ENCODE measurements at regions not wholly inside any gene's neighbourhood (a gene's known extent, or its start where the extent isn't known, plus 50 kb on each side); places are given as distances from the start of the nearest gene placed in this dataset.

DNA sequence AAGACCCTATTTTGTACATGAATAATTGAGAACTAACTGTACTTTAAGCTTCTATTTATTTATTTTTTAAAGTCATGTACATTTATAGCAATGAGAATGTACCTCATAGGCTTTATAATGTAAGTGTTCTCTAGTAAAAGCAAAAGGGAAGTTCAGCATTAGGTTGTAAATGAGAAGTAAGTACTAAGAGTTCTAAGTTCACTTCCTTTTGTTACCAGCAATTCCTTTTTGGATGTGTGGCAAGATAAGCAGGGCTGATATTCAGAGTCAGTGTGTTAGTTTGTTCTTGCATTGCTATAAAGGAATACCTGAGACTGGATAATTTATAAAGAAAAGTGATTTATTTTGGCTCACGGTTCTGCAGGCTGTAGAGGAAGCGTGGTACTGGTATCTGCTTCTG is 54.0 kb upstream of the CCN2 start:
- no peaks in the 10 kb centered on the region for H3K79me2 ChIP-seq (ENCODE audit: control insufficient read depth, insufficient read depth, low read length)
- H4K20me1 ChIP-seq (ENCODE audit: control insufficient read depth, extremely low read depth, insufficient read depth, low read length), result no peaks in the 10 kb centered on the region
- dilution Hi-C loops (cut with MboI; ENCODE audit: extremely low pct_ligation_motif_present, low sequenced_read_pairs), result no loop called here
- no peak overlapping the region for H3K4me3 ChIP-seq (ENCODE audit: control insufficient read depth in 2 of 3, extremely low read depth in 1 of 3, insufficient read depth in 2 of 3, low read depth in 1 of 3, low read length in 3 of 3)
- no peak overlapping the region for H2AFZ ChIP-seq (ENCODE audit: control insufficient read depth, low read length)
- TF ChIP-seq, protein P1, sequence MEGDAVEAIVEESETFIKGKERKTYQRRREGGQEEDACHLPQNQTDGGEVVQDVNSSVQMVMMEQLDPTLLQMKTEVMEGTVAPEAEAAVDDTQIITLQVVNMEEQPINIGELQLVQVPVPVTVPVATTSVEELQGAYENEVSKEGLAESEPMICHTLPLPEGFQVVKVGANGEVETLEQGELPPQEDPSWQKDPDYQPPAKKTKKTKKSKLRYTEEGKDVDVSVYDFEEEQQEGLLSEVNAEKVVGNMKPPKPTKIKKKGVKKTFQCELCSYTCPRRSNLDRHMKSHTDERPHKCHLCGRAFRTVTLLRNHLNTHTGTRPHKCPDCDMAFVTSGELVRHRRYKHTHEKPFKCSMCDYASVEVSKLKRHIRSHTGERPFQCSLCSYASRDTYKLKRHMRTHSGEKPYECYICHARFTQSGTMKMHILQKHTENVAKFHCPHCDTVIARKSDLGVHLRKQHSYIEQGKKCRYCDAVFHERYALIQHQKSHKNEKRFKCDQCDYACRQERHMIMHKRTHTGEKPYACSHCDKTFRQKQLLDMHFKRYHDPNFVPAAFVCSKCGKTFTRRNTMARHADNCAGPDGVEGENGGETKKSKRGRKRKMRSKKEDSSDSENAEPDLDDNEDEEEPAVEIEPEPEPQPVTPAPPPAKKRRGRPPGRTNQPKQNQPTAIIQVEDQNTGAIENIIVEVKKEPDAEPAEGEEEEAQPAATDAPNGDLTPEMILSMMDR (optimal IDR thresholded peaks at IDR 0.05 in 1 of 3, IDR thresholded peaks at IDR 0.05 in 1 of 3, conservative IDR thresholded peaks at IDR 0.05 in 1 of 3; ENCODE audit: extremely low read depth in 1 of 3, insufficient read depth in 2 of 3, low read length in 3 of 3), result no peak
- no peak for TF ChIP-seq EZH2 (IDR thresholded peaks at IDR 0.05; ENCODE audit: low read length)
- DNase-seq (ENCODE audit: low read depth, low spot score) (no peak), FAIRE-seq (no peak)
- H3K27me3 ChIP-seq (ENCODE audit: control insufficient read depth, extremely low read depth, insufficient read depth, low read length), result no peaks in the 10 kb centered on the region
- H3K9ac ChIP-seq (ENCODE audit: control insufficient read depth, extremely low read depth, insufficient read depth, low read length), result no peak overlapping the region
- no peak overlapping the region for H3K27ac ChIP-seq (ENCODE audit: control insufficient read depth, insufficient read depth, low read length)
- no peaks in the 10 kb centered on the region for H3K36me3 ChIP-seq (ENCODE audit: control insufficient read depth in 2 of 2, extremely low read depth in 1 of 2, insufficient read depth in 2 of 2, low read length in 2 of 2)
- H3K9me1 ChIP-seq (ENCODE audit: control insufficient read depth, extremely low read depth, insufficient read depth, low read length), result no peaks in the 10 kb centered on the region
- no peak overlapping the region for H3K4me2 ChIP-seq (ENCODE audit: control insufficient read depth, extremely low read depth, insufficient read depth, low read depth, low read length)
- peaks cover 13% of the 10 kb centered on the region for H3K9me3 ChIP-seq (ENCODE audit: control insufficient read depth, low read depth, low read length)
- no peaks in the 10 kb centered on the region for H3K4me1 ChIP-seq (ENCODE audit: control insufficient read depth, extremely low read depth, insufficient read depth, low read length)

DNA sequence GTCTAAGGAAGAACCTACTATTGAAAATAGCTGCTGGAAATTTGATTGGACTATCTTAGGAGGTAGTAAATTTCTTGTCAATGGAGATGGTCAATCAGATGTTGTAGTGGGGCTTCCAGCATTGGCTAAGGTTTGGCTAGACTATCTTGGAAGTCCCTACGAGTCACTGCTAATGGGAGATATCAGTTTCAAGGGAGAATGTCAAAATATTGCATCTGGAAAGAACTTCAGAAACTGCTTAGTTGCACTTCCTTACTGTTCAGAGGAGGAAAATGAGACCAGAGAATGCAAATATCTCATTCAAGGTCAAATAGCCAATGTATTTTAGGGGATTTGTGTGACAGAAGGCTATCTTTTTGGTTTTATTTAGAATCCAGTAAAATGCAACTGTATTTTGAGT is 53.5 kb upstream of the CCN2 start:
- no peak overlapping the region for H3K27ac ChIP-seq (ENCODE audit: control insufficient read depth, insufficient read depth, low read length)
- no peaks in the 10 kb centered on the region for H4K20me1 ChIP-seq (ENCODE audit: control insufficient read depth, extremely low read depth, insufficient read depth, low read length)

More for the DNA sequence above, 53.5 kb upstream of the CCN2 start:
- Histone ChIP-seq H3K36me3 (ENCODE audit: control insufficient read depth in 2 of 2, extremely low read depth in 1 of 2, insufficient read depth in 2 of 2, low read length in 2 of 2) (no peaks in the 10 kb centered on the region), H3K9ac (ENCODE audit: control insufficient read depth, extremely low read depth, insufficient read depth, low read length) (no peak overlapping the region), H3K27me3 (ENCODE audit: control insufficient read depth, extremely low read depth, insufficient read depth, low read length) (no peaks in the 10 kb centered on the region), H2AFZ (ENCODE audit: control insufficient read depth, low read length) (no peak overlapping the region), H3K4me1 (ENCODE audit: control insufficient read depth, extremely low read depth, insufficient read depth, low read length) (no peaks in the 10 kb centered on the region), H3K9me3 (ENCODE audit: control insufficient read depth, low read depth, low read length) (peaks cover 13% of the 10 kb centered on the region), H3K79me2 (ENCODE audit: control insufficient read depth, insufficient read depth, low read length) (no peaks in the 10 kb centered on the region), H3K4me3 (ENCODE audit: control insufficient read depth in 2 of 3, extremely low read depth in 1 of 3, insufficient read depth in 2 of 3, low read depth in 1 of 3, low read length in 3 of 3) (no peak overlapping the region), H3K4me2 (ENCODE audit: control insufficient read depth, extremely low read depth, insufficient read depth, low read depth, low read length) (no peak overlapping the region), H3K9me1 (ENCODE audit: control insufficient read depth, extremely low read depth, insufficient read depth, low read length) (no peaks in the 10 kb centered on the region)
- FAIRE-seq (no peak), DNase-seq (ENCODE audit: low read depth, low spot score) (no peak)
- dilution Hi-C loops (cut with MboI; ENCODE audit: extremely low pct_ligation_motif_present, low sequenced_read_pairs), result no loop called here
- no peak for TF ChIP-seq EZH2 (IDR thresholded peaks at IDR 0.05; ENCODE audit: low read length)
- TF ChIP-seq, protein P1 (optimal IDR thresholded peaks at IDR 0.05 in 1 of 3, IDR thresholded peaks at IDR 0.05 in 1 of 3, conservative IDR thresholded peaks at IDR 0.05 in 1 of 3; ENCODE audit: extremely low read depth in 1 of 3, insufficient read depth in 2 of 3, low read length in 3 of 3), result no peak

All from keratinocyte (primary cell).